ENCODE measurements at regions not wholly inside any gene's neighbourhood (a gene's known extent, or its start where the extent isn't known, plus 50 kb on each side); places are given as distances from the start of the nearest gene placed in this dataset.

GRCh38 chr15:95394186-95395067 lies 936.1 kb upstream of the NR2F2 start:
- TF ChIP-seq CTCF (conservative IDR thresholded peaks at IDR 0.05; ENCODE audit: low read length) (no peak), EZH2phosphoT487 (IDR thresholded peaks at IDR 0.05; ENCODE audit: borderline replicate concordance) (no peak)
